HG03196 (cell line): ENCODE measurements at regions not wholly inside any gene's neighbourhood (a gene's known extent, or its start where the extent isn't known, plus 50 kb on each side); places are given as distances from the start of the nearest gene placed in this dataset.
"Not testable (repeated sequence)": the region's sequence is repeated elsewhere in the genome, so short reads cannot be mapped to it uniquely, and the experiment has no call there.

Source experiments
- ATAC-seq: cut with Tn5 transposase; IDR thresholded peaks from one replicate; pipeline ENCODE4 v1.9.1; 2021; ENCODE audit not compliant: unreplicated experiment

DNA sequence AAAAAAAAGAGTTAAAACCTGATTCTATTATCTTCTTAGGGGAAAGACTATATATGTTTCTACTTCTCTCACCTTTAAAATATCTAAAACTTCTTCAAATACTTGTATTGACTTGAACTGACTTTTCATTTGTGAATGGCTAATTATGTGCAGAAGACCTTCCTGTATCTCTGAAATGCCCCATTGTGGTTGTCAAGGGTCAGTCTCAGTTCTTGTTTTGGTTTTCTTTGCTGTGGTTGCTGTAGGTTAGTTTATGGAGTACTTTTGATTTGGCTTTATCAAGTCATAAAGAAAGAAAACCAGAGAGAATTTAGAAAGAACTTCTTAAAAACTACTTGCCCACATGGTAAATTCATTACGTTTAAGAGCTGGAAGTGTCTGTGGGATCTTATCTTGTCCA, 345.3 kb upstream of the POU1F1 start:
- no peak for ATAC-seq

DNA sequence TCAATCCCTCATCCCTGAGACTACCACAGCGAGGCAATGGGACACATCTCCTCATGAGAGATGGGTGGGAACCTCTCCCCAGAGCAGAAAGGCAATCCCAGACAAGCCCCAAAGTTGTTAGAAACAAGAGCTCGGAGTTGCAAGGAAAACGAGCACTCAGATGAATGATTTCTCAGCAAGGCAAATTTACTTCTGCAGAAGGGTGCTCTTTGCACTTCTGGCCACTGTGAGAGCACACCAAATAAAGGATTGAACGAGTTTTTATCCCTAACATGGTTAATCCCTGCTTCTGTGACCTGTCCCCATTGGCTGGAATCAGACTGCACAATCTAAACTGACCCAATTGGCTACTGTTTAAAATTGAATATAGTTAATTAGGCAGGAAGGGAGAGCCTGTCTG, 339.1 kb upstream of the POU1F1 start:
- no peak for ATAC-seq

DNA sequence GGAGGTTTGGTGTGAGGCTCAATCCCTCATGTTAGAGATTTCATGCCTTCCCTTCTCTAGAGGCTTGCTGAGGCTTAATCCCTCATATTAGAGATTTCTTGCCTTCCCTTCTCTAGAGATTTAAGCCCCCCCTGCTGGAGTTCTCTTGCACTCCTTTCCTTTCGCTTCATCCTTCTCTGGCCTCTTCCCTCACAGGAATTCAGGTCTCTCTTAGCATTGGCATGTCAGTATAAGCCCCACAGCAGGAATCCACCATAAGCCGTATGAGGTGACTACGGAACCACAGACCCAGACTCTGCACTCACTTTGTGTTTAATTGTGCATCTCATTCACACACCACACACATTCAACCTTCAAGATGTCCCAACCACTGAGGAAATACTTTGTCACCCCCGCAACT, 338.6 kb upstream of the POU1F1 start:
- ATAC-seq: no peak

DNA sequence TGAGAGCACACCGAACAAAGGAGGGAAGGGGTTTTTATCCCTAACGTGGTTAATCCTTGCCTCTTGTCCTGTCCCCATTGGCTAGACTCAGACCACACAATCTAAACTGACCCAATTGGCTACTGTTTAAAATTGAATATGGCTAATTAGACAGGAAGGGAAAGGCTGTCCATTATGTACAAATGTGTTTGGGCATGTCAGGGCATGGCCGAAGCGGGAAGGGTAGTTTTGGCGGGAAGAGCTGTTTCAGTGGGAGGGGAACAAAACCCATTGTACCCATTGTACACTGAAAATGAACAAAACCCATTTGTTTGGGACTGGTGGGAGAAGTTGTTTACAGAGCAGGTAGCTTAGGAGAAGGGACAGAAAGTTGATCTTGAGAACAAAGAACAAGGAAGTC, 330.9 kb upstream of the POU1F1 start:
- ATAC-seq: no peak

DNA sequence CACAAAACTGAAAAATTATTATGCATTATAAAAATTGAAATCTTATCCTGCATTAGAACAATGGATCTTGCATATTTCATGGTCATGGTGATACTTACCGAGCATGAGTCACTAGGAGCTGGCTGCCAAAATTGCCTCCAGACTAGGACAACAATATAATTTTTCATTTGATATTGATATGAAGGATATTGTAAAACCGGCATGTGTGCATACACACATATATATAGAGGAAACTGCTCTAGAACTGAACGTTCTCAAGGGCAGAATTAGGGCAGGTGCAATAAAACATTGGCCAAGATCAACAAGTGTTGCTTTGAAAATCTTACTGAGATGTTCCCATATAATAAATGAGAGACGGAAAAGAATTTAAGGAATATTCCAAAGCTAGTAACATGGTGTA, 319.4 kb upstream of the POU1F1 start:
- ATAC-seq: no peak

DNA sequence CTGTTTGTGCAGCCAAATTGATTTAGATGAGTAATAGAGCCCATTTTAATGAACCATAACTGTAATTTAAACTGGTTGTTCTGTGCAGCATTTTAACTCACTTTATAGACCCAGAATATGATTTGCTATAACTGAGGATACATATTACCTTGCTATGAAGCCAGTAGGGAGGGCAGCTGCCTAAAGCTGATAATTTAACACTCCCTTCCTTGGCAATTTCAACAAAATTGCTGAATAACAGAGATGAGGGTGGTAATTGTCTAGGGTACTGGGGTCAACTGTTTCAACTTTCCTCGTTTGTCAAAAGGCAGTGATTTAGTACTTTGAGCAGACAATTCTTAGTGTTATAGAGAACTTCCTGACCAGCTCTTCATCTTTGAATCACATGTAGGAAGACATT, 304.9 kb upstream of the POU1F1 start:
- ATAC-seq: no peak

DNA sequence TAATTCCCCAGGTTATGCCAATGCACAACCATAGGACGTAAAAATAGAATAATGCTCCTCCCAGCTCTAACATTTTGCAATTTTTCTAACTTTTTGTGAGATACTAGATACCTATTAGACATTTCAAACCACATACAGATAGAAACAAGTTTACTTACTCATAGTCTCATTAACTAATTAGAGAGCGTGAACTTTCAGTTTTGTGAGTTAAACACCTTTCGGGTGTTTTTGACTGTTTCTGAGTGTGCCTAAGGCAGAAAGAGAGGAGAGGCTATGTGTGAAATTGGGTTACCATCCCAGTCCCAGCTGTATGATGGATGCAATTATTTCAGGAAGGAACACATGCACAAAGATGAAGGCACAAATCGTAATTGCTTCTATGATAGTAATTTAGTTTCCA, 300.4 kb upstream of the POU1F1 start:
- ATAC-seq: no peak

DNA sequence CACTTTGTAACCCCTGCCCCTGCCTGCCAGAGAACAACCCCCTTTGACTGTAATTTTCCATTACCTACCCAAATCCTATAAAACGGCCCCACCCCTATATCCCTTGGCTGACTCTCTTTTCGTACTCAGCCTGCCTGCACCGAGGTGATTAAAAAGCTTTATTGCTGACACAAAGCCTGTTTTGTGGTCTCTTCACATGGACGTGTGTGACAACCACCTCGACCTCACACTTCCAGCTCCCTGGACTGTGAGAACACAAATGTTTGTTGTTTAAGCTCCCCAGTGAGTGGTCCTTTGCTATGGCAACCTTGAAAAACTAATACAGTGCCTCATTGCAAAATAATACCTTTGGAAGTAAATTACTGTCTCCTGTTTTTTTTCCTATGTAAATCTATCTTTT, 299.2 kb upstream of the POU1F1 start:
- no peak for ATAC-seq

DNA sequence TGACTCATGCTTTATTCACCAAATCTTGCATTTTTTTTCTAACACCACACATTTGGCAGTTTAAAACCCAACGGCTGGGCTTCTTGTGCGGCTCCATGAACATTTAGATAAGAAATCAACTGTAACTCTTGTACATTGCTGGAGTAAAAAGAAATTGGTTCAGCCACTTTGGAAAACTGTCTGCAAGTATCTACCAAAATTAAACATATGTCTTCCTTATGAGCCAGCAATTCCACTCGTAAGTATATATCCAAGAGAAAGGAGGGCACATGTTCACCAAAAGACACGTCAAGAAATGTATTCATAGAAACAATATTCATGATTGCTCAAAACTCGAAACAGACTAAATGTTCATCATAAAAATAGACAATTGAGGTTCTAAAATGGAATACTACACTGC, 291.9 kb upstream of the POU1F1 start:
- ATAC-seq: no peak

DNA sequence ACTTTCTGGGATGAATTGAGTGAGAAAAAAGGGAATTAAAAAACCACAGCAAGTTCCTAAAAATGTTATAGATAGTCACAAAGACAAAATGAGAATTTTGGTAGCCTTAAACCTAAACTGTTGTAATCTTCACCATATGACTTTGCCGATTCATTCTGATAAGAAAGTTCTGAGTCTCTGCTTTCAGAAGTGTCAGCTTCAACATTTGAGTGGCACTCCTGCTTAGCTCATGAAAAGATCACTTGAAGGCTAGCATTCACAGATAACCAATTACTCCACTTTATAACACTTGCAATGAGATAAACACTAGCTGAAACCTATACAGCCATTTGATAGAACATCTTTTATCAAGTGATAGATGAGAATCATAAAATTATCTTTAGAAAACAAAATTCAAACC, 288.1 kb upstream of the POU1F1 start:
- ATAC-seq: no peak

DNA sequence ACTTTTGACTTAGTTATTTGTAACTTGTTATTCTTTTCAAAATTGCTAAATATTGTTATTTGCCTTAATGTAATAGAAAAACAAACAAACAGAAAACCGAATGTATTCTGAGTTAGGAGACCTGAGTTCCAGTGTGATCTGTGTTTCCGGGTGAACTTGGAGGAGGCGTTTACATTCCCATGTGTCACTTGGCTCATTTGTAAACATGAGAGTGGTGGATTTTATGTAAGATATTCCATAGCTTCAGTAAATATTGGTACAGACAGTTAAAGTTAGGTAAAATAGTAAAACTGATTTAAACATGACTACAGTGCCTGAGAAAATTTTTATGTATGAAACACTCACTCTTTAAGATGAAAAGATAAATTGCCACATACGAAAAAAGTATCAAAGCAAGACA, 287.3 kb upstream of the POU1F1 start:
- ATAC-seq: no peak

DNA sequence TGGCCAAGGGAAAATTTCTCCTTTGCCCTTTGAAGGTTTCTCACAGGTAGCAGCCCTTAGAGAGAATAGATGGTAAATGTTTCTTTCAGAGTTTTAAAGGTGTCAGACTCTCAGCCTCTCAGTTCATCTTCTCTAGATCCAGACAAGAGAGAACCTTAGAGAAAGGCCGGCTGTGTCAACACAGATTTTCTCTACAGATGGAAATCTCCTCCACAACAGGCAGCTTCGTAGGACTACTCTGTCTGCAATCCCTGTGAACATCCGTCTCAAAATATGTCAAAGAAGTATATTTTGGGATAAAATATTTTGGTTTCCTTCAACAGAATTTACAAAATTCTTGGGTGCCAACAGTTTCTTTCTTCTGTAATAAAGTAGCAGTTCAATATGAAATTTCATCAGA, 282.1 kb upstream of the POU1F1 start:
- ATAC-seq: no peak

DNA sequence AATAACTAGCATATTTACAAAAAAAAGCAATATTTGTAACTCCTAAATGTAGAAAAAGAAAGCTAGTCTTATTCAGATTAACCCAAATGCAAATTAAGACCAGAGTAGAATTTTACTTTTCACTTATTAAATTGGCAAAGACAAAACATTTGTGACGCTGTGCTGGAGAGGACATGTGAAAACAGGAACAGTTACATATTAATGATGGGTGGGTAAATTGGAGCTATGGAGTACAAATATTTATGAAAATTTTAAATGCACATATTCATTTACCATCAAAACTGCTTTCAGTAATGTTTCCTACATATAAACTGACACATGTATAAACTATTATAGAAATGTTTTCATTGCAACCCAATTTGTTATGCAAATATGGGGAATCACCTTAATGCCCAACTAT, 278.9 kb upstream of the POU1F1 start:
- no peak for ATAC-seq

DNA sequence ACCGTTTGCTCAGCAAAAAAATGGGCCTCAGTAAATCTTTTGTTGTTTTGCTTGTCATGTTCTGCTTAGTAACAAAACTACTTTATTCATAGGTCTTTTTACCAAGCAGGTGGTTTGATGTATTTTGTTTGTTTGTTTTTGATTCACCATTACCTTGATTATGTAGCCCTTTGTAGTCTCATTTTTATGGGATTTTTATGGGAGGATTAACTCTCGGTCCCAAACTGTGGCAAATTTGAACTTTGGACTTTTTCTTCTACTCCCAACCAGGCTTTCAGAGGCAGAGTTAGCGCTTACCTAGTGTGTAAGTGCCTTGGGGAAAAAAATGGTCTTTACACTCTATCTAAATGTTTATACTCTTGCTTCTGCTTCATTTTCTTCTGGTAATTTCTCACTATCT, 276.7 kb upstream of the POU1F1 start:
- no peak for ATAC-seq

DNA sequence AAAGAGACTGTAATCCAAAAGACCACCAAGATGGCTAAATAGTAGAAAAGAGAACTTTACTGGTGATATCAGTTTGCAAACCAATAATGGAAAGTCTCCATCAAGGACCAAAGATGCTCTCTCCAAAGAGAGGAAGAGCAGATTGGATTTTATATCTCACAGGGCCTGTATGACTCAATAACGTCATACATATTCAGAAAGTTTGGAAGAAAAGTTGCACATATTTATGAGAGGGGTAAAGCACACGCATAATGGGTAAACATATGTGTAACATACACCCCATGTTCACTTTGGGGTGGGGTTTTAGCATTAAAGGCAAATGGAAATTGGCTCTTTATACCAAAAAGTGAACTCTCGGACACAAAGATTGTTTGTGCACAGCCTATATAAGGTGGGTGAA, 274.5 kb upstream of the POU1F1 start:
- no peak for ATAC-seq

DNA sequence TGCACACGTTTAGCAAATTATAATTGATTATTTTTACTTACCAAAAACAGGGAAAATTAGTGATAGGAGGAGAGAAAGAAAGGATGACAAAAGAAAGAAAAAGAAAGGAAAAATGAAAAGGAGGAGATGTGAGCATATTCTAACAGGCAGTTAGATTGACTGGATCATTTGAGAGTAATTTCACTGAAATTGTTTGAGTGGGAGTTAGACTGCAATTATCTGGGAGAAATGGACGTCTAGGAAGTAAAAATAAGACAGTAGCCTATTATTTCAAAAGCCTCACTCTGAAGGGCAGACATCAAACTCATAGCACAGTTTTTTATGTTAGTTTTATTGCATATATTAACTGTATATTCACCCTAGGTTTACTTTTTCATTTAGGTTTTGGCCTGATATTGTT, 272.8 kb upstream of the POU1F1 start:
- ATAC-seq: no peak

DNA sequence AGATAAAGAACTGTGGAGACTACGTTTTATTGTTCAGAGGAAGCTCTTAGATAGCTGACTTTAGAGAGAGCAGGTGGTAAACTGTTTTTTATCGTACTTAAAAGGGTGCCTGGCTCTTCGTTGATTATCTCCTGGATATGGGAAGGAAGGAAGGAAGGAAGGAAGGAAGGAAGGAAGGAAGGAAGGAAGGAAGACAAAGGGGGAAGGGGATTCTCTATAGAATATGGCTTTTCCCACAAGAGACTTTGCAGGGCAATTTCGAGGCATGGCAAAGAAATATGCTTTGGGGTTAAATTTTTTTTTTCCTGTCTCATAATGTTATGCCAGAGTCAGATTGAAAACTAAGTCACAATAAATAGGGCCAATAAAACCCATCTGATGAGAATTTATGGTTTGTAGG, 271.9 kb upstream of the POU1F1 start:
- no peak for ATAC-seq

DNA sequence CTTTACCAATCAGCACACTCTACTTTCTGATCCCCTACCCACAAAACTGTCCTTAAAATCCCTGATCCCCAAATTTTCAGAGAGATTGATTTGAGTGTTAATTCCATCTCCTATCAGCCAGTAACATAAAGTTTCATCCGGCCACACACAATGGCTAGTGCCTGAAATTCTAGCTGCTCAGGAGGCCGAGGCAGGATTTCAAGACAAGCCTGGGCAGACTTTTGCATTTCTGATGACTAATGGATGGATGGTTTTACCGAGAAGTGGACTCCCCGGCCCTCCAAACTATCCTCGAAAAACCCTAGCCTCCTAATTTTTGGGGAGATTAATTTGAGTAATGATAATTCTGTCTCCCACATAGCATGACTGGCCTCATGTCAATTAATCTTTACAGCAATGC, 269.8 kb upstream of the POU1F1 start:
- ATAC-seq: no peak

DNA sequence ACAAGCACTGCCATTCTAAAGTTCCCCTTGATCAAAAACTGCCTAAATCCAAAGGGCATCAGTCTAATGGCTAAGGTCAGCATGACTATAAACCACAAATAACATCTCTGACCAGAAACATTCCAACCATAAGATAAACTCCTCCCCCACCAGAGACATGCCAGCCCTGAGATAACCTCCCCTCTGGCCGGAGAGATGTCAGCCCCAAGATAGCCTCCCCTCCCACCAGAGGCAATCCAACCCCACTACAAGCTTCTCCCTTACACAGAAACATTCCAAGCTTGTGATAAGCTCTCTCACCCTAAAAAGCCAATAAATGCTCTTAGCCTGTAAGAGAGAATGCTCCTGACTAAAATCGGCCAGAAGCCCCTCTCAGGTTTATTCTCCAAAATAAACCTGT, 267.0 kb upstream of the POU1F1 start:
- ATAC-seq: not testable (repeated sequence)

DNA sequence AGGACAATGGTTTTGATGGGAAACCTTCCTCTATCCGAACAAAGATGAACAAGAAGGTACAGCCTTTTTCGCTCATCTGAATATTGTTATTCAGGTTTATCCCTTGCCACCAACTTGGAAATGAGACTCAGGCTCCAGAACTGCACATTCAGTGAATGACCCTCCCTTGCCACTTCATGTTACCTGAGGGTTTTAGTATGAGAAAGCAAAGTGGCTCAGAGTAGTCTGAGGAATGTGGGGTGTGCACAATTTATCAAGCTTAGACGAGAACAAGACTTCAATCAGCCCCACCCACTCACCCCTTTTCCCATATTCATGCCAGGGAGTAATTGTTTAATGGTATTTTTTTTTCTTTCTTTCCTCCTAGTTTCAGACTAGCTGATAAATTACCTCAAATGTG, 265.3 kb upstream of the POU1F1 start:
- ATAC-seq: no peak

DNA sequence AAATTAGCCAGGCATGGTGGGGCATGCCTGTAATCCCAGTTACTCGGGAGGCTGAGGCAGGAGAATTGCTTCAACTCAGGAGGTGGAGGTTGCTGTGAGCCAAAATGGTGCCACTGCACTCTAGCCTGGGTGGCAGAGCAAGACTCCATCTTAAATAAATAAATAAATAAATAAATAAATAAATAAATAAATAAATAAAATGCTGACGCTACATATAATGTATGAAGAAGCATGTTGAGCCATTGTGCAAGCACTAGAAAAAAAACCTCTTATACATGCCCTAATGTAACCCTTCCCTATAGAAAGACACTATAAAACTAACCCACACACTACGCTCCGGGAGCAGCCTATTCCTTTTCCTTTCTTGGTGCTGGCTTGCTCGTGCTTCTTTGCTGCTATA, 262.3 kb upstream of the POU1F1 start:
- not testable (repeated sequence) for ATAC-seq

DNA sequence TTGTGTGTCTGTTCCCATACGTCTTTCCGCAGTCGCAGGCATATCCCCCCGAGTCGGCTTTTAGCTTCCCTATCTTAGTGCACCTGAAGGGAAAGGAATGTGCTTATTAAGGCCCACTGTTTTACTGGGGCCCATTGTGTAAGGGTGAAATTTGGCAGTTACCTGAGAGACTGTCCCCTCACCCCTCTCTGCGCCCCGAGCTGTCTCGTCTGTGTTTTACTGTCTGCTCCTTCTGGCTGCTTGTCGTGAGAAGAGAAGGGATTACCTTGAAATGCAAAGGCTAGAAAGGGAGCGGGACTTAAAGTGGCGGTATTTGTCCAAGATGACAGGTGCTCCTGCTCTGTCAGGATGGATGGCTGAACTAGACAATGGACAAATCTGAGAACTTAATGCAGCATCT, 233.0 kb upstream of the POU1F1 start:
- no peak for ATAC-seq

DNA sequence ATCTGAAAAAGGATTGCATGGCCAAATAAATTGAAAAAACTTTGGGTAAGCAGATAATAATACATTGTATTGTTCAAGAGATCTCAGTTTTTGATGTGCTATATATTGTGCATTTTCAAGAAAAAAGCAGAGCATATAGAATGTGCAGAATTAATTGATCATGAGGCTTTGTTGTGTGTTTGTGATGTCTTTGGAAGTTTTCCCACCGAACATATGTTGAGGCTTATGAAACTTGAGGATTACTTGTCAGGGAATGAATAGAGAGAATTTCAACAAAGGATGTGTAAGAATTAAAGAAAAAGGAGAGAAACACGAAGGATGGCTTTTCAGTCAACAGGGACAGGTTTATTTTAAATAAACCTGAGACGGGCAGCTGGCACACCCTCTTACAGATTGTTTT, 232.5 kb upstream of the POU1F1 start:
- ATAC-seq: no peak

DNA sequence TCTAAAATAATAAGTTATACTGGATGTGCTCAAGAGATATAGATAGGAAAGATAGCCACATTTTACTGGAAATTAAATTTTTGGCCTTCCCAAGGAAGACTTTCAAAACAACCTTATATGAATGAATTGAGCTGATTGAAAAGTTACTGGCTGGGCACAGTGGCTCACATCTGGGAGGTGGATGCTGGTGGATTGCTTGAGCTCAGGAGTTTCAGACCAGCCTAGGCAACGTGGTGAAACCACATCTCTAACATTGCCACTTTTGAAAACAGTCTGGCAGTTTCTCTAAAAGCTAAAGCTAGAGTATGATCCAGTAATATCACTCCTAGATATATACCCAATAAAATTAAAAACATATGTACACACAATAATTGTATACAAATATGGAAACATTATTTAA, 231.4 kb upstream of the POU1F1 start:
- no peak for ATAC-seq
